GM12878 (cell line): ENCODE measurements at regions not wholly inside any gene's neighbourhood (a gene's known extent, or its start where the extent isn't known, plus 50 kb on each side); places are given as distances from the start of the nearest gene placed in this dataset.

ENCODE experiments used
- ATAC-seq: fragments of 200-7000 bp; cut with Tn5 transposase; 3 replicates; pipeline ENCODE4 v1.9.1; 2020; ENCODE audit warnings: mild to moderate bottlenecking, moderate library complexity
- BruUV-seq: library from RNA; stranded (reverse); fragments of 400-500 nt; replicated peaks from 2 replicates; lab custom pipeline; 2021; lab: Mats Ljungman, UMichigan
- CTCF ChIA-PET: fragments of 300-600 bp; sonication (Branson Sonifier 250); formaldehyde crosslinking; extraction: SDS; loops from one replicate; lab custom pipeline; 2021; ENCODE audit warnings: inconsistent platforms; lab: Yijun Ruan, JAX
- POLR2A ChIA-PET: fragments of 350-600 bp; formaldehyde crosslinking; extraction: SDS; loops from one replicate; lab custom pipeline; 2021; ENCODE audit warnings: inconsistent platforms; lab: Charles Lee
- RAD21 ChIA-PET: fragments of 300-600 bp; sonication (Branson Sonifier 250); formaldehyde crosslinking; loops from one replicate; lab custom pipeline; 2023; ENCODE audit warnings: antibody characterized with exemption; ENCODE audit not compliant: unreplicated experiment; lab: Charles Lee
- SMC1A ChIA-PET: fragments of 300-600 bp; sonication (Branson Sonifier 250); formaldehyde crosslinking; loops from one replicate; lab custom pipeline; 2023; ENCODE audit not compliant: unreplicated experiment, uncharacterized antibody; lab: Charles Lee
- DNase-seq: peaks from one replicate; pipeline ENCODE4 v3.0.0-alpha.2; 2011; ENCODE audit warnings: low read depth, low spot score
- FAIRE-seq: peaks from 3 replicates; lab custom pipeline; 2011; peaks lifted over from hg19 to GRCh38; lab: Jason Lieb, UNC
- H2AFZ ChIP-seq: 2 replicates; pipeline ENCODE4 v1.6.0; 2011; ENCODE audit warnings: low read depth, low read length, control low read depth; ENCODE audit not compliant: control insufficient read depth
- H3K27ac ChIP-seq: 2 replicates; pipeline ENCODE4 v1.5.1; 2011; ENCODE audit warnings: control low read depth; ENCODE audit not compliant: control insufficient read depth, insufficient read depth
- H3K27me3 ChIP-seq, 2 experiments: replicated peaks in 1 of 2; 2 replicates each; pipeline versions ENCODE4 v1.6.0 to v1.6.1; 2011; ENCODE audit warnings: low read length in 1 of 2; ENCODE audit not compliant: control insufficient read depth in 2 of 2, insufficient read depth in 2 of 2
- H3K36me3 ChIP-seq, 2 experiments: 2 replicates each; pipeline ENCODE4 v1.5.1; 2011; ENCODE audit warnings: low read length in 1 of 2; ENCODE audit not compliant: control insufficient read depth in 2 of 2, insufficient read depth in 2 of 2
- H3K4me1 ChIP-seq: 2 replicates; pipeline ENCODE4 v1.6.1; 2011; ENCODE audit warnings: mild to moderate bottlenecking, low read length, moderate library complexity, mixed read lengths; ENCODE audit not compliant: control insufficient read depth, insufficient read depth
- H3K4me2 ChIP-seq: 2 replicates; pipeline ENCODE4 v1.6.0; 2011; ENCODE audit warnings: control low read depth; ENCODE audit not compliant: control insufficient read depth, insufficient read depth
- H3K4me3 ChIP-seq: fragments of 200-600 bp; sonication (generic); 2 replicates; pipeline ENCODE4 v1.5.1; 2016
- H3K79me2 ChIP-seq: 2 replicates; pipeline ENCODE4 v1.6.0; 2011; ENCODE audit warnings: low read length; ENCODE audit not compliant: control insufficient read depth, insufficient read depth
- H3K9ac ChIP-seq: 2 replicates; pipeline ENCODE4 v1.8.0; 2011; ENCODE audit warnings: low read length, control low read depth, mixed read lengths; ENCODE audit not compliant: control insufficient read depth, insufficient read depth
- H3K9me3 ChIP-seq: replicated peaks from 3 replicates; pipeline ENCODE4 v1.5.1; 2011; ENCODE audit warnings: mild to moderate bottlenecking, low read length; ENCODE audit not compliant: control insufficient read depth, insufficient read depth
- H4K20me1 ChIP-seq: 2 replicates; pipeline ENCODE4 v1.6.0; 2011; ENCODE audit not compliant: control insufficient read depth, insufficient read depth
- CEBPB ChIP-seq, 2 experiments: fragments of 150-350 bp in 1 of 2; IDR thresholded peaks; 2 replicates each; pipeline ENCODE4 v1.6.1; 2012 to 2014; ENCODE audit warnings: low read depth in 2 of 2, low read length in 2 of 2, borderline replicate concordance in 1 of 2, inconsistent platforms in 1 of 2
- CHD1 ChIP-seq: IDR thresholded peaks from 2 replicates; pipeline ENCODE4 v1.6.1; 2012; ENCODE audit warnings: low read depth, low read length, improper control_type of control experiment
- ELK1 ChIP-seq: IDR thresholded peaks from 2 replicates; pipeline ENCODE4 v1.6.1; 2012; ENCODE audit warnings: low read depth, low read length, improper control_type of control experiment
- ESRRA ChIP-seq: IDR thresholded peaks from 2 replicates; pipeline ENCODE4 v1.6.1; 2012; ENCODE audit warnings: mild to moderate bottlenecking, low read length, improper control_type of control experiment
- GATAD2B ChIP-seq: fragments of 450-650 bp; conservative IDR thresholded peaks from 2 replicates; pipeline ENCODE4 v1.6.1; 2017; ENCODE audit warnings: low read depth, mild to moderate bottlenecking, moderate library complexity
- HCFC1 ChIP-seq: fragments of 150-350 bp; IDR thresholded peaks from 2 replicates; pipeline ENCODE4 v1.6.1; 2014; ENCODE audit warnings: low read length
- HDAC2 ChIP-seq: fragments of 200-600 bp; sonication (generic); IDR thresholded peaks from 2 replicates; pipeline ENCODE4 v1.6.1; 2017
- IKZF2 ChIP-seq, 2 experiments: fragments of 450-650 bp; IDR thresholded peaks; 2 replicates each; pipeline ENCODE4 v1.6.1; 2017; ENCODE audit warnings: mild to moderate bottlenecking in 2 of 2, moderate library complexity in 2 of 2
- KDM1A ChIP-seq: fragments of 200-600 bp; sonication (generic); IDR thresholded peaks from 2 replicates; pipeline ENCODE4 v1.6.1; 2016; ENCODE audit warnings: borderline replicate concordance
- MEF2A ChIP-seq: IDR thresholded peaks from 2 replicates; pipeline ENCODE4 v1.6.1; 2011; ENCODE audit warnings: low read depth, mild to moderate bottlenecking, low read length, moderate library complexity; ENCODE audit not compliant: insufficient read depth
- NFXL1 ChIP-seq: fragments of 450-650 bp; IDR thresholded peaks from 2 replicates; pipeline ENCODE4 v1.6.1; 2017; ENCODE audit warnings: antibody characterized with exemption, mild to moderate bottlenecking, borderline replicate concordance
- NR2C1 ChIP-seq: fragments of 450-650 bp; IDR thresholded peaks from 2 replicates; pipeline ENCODE4 v1.6.1; 2017; ENCODE audit warnings: antibody characterized with exemption, mild to moderate bottlenecking, moderate library complexity
- NR2F1 ChIP-seq: fragments of 450-650 bp; conservative IDR thresholded peaks from 2 replicates; pipeline ENCODE4 v1.6.1; 2017; ENCODE audit warnings: mild to moderate bottlenecking
- POLR2A ChIP-seq: IDR thresholded peaks from 2 replicates; pipeline ENCODE4 v1.6.1; 2011; ENCODE audit warnings: low read depth, mild to moderate bottlenecking, low read length
- POU2F2 ChIP-seq: IDR thresholded peaks from 3 replicates; pipeline ENCODE4 v1.6.1; 2011; ENCODE audit warnings: low read depth, mild to moderate bottlenecking, low read length, borderline replicate concordance
- PRDM15 ChIP-seq: fragments of 450-650 bp; formaldehyde crosslinking; IDR thresholded peaks from 2 replicates; pipeline ENCODE4 v1.4.0; 2020; ENCODE audit warnings: mild to moderate bottlenecking, moderate library complexity
- RCOR1 ChIP-seq: conservative IDR thresholded peaks from 2 replicates; pipeline ENCODE4 v1.6.1; 2012; ENCODE audit warnings: low read depth, low read length, improper control_type of control experiment
- SMAD5 ChIP-seq: IDR thresholded peaks from 2 replicates; pipeline ENCODE4 v1.6.1; 2016; ENCODE audit warnings: antibody characterized with exemption, low read depth
- WRNIP1 ChIP-seq: IDR thresholded peaks from 2 replicates; pipeline ENCODE4 v1.6.1; 2011; ENCODE audit warnings: low read depth, low read length, improper control_type of control experiment, borderline replicate concordance
- ZSCAN29 ChIP-seq: fragments of 450-650 bp; IDR thresholded peaks from 2 replicates; pipeline ENCODE4 v1.6.1; 2017; ENCODE audit warnings: mild to moderate bottlenecking, moderate library complexity
- WGBS: methylation state at CpG from one replicate; pipeline ENCODE4 v1.1.6; 2016; ENCODE audit warnings: low lambda C conversion rate; ENCODE audit not compliant: insufficient replicate concordance, insufficient coverage; ENCODE audit errors: missing lambda C conversion rate; 5-methylcytosine and 5-hydroxymethylcytosine counted together
- in situ Hi-C: fragments of 300-500 bp; cut with MboI; formaldehyde crosslinking; loops from 9 replicates; pipeline ENCODE4 v1.14.3; 2018; ENCODE audit warnings: mixed read lengths
- intact Hi-C: fragments of 100-400 bp; cut with micrococcal nuclease; formaldehyde crosslinking; loops from one replicate; pipeline ENCODE4 v1.14.2; 2022; ENCODE audit not compliant: unreplicated experiment

- TF ChIP-seq KDM1A: no peak
- TF ChIP-seq CHD1: no peak
- no peak for TF ChIP-seq IKZF2 (IDR thresholded peaks at IDR 0.05)
- no peak for TF ChIP-seq WRNIP1
- TF ChIP-seq SMAD5: no peak
- TF ChIP-seq GATAD2B: no peak
- no peak for TF ChIP-seq POU2F2
- TF ChIP-seq ESRRA: no peak
- no peak for TF ChIP-seq POLR2A
- TF ChIP-seq NFXL1: no peak
- no peak for TF ChIP-seq MEF2A
- TF ChIP-seq PRDM15 (CRISPR knock-in tag): no peak
- no peak for TF ChIP-seq HDAC2
- no peak for TF ChIP-seq ZSCAN29
- no peak for TF ChIP-seq HCFC1
- no peak for TF ChIP-seq NR2F1
- TF ChIP-seq RCOR1: no peak
- TF ChIP-seq ELK1: no peak
- no peak for TF ChIP-seq NR2C1
- TF ChIP-seq CEBPB (IDR thresholded peaks at IDR 0.05; ENCODE audit: borderline replicate concordance in 1 of 2, low read depth in 2 of 2, low read length in 2 of 2): no peak
- H3K27me3 ChIP-seq: no peaks in the 10 kb centered on the region
- no peak overlapping the region for H3K4me2 ChIP-seq
- ChIA-PET SMC1A (no interaction called here), CTCF (interaction anchor here (0.6 kb wide), 1 partner anchor 77 kb away, joined by 3 read pairs; no protein-coding TSS in a partner anchor), POLR2A (no interaction called here), RAD21 (no interaction called here)
- no peaks in the 10 kb centered on the region for H3K36me3 ChIP-seq
- DNase-seq (no peak), ATAC-seq (no peak), FAIRE-seq (no peak)
- WGBS: 0% methylated on average over 5 of the region's 5 CpGs
- H2AFZ ChIP-seq: no peak overlapping the region
- no peaks in the 10 kb centered on the region for H3K9me3 ChIP-seq
- no peak overlapping the region for H3K9ac ChIP-seq
- no peaks in the 10 kb centered on the region for H3K4me1 ChIP-seq
- intact Hi-C loops (no loop called here), in situ Hi-C loops (no loop called here)
- H3K79me2 ChIP-seq: no peaks in the 10 kb centered on the region
- H3K27ac ChIP-seq: no peak overlapping the region
- BruUV-seq: no TSS peak
- no peak overlapping the region for H3K4me3 ChIP-seq
- no peaks in the 10 kb centered on the region for H4K20me1 ChIP-seq
Observed at GRCh38 chr13:107299717-107300116, 731.8 kb upstream of the ARGLU1 start.
